WI38 (cell line): ENCODE measurements at regions not wholly inside any gene's neighbourhood (a gene's known extent, or its start where the extent isn't known, plus 50 kb on each side); places are given as distances from the start of the nearest gene placed in this dataset.
A peak's percentile ranks its signal among the peaks of the same experiment; 100 is the strongest.

ENCODE experiments used
- H3K4me3 ChIP-seq: 2 replicates; pipeline ENCODE4 v1.5.1; 2011; ENCODE audit warnings: low read depth, mild to moderate bottlenecking, control low read depth, low read length
- TF ChIP-seq, protein P1 (sequence below): IDR thresholded peaks from 2 replicates; pipeline ENCODE4 v1.5.1; 2012; ENCODE audit warnings: low read depth, mild to moderate bottlenecking, control low read depth, low read length

DNA sequence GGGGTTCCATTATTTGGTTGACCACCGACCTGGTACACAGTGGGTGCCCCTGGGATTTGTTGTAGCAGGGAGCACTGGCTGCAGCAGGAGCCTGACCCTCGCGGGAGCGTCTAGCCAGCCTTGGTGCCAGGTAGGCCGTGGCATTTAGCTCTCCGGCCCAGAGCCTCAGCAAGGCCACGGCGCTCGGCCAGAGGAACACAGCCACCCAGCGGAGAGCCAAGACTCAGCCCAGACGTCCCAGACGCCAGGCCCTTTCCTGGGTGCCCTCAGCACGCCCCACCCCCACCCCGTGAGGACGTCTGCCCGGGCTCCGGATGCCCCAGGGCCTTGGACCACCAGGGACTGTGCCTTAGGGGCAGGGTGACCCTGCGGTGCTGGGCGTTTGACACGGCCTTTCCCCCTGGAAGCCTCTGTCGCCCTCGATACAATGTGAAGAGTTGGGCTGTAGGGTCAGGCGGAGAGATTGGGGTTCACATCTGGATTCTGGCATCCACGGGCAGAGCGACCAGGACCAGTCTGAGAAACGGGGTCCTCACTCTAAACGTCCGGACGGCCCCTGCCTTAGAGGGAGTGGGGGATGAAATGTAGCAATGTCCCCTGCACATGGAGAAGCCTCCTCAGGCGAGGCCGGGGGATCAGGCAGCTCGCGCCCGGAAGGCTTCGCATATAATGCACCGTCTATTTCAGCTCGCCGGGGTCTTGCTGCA, 99.2 kb upstream of the FGF3 start:
- H3K4me3 ChIP-seq, result no peak overlapping the region
- TF ChIP-seq, protein P1, sequence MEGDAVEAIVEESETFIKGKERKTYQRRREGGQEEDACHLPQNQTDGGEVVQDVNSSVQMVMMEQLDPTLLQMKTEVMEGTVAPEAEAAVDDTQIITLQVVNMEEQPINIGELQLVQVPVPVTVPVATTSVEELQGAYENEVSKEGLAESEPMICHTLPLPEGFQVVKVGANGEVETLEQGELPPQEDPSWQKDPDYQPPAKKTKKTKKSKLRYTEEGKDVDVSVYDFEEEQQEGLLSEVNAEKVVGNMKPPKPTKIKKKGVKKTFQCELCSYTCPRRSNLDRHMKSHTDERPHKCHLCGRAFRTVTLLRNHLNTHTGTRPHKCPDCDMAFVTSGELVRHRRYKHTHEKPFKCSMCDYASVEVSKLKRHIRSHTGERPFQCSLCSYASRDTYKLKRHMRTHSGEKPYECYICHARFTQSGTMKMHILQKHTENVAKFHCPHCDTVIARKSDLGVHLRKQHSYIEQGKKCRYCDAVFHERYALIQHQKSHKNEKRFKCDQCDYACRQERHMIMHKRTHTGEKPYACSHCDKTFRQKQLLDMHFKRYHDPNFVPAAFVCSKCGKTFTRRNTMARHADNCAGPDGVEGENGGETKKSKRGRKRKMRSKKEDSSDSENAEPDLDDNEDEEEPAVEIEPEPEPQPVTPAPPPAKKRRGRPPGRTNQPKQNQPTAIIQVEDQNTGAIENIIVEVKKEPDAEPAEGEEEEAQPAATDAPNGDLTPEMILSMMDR, result no peak

DNA sequence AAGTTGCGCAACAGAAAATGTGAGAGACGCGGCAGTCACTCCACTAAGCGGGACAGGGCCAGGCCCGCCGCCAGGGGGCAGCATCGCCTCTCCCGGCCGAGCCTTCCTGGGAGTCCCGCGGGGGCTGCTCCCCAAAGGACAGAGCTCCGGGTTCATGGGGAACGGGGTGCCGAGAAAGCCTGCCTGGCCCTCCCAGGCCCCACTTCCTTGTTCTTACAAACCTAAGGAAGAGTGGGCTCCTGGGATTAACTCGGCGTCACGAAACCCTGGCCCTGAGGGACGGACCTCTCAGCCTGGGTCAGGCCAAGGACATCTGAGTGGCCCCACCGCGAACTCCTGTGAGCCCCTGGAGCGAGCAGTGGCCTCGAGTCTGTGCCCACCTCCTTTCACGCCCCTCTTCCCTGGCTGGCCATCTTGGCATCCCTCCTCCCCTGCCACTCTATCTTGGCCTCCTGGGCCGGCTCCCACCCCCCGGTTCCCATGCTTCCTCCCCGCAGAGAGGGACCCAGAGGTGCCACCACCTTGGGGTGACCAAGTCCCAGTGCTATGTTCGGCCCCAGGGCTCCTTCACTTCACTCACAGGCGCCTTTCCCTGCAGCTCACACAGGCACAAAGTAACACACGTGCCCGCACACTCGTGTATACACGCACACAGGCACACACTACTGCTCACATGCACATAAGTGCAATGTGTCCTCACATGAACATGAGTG, 99.9 kb upstream of the FGF3 start:
- H3K4me3 ChIP-seq, result no peak overlapping the region
- TF ChIP-seq, protein P1, result peak; percentile 89

DNA sequence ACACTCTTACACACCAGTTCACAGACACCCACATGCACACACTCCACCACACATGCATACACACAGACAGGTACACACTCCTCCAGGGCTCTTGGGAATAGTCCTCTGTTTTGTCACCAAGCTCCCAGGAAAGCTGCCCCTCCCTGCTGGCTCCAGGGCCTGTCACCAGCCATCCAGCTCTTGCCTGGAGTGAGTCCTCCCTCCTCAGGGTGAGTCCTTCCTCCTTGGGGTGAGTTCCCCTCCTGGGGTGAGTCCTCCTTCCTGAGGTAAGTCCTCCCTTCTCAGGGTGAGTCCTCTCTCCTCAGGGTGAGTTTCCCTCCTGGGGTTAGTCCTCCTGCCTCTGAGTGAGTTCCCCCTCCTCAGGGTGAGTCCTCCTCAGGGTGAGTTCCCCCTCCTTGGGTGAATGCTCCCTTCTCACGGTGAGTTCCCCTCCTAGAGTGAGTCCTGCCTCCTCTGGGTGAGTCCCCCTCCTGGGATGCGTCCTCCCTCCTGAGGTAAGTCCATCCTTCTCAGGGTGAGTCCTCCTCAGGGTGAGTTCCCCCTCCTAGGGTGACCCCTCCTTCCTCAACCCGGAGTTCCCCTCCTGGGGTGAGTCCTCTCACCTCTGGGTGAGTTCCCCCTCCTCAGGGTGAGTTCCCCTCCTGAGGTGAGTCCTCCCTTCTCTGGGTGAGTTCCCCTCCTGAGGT, 100.6 kb upstream of the FGF3 start:
- TF ChIP-seq, protein P1, result no peak
- H3K4me3 ChIP-seq, result no peak overlapping the region

DNA sequence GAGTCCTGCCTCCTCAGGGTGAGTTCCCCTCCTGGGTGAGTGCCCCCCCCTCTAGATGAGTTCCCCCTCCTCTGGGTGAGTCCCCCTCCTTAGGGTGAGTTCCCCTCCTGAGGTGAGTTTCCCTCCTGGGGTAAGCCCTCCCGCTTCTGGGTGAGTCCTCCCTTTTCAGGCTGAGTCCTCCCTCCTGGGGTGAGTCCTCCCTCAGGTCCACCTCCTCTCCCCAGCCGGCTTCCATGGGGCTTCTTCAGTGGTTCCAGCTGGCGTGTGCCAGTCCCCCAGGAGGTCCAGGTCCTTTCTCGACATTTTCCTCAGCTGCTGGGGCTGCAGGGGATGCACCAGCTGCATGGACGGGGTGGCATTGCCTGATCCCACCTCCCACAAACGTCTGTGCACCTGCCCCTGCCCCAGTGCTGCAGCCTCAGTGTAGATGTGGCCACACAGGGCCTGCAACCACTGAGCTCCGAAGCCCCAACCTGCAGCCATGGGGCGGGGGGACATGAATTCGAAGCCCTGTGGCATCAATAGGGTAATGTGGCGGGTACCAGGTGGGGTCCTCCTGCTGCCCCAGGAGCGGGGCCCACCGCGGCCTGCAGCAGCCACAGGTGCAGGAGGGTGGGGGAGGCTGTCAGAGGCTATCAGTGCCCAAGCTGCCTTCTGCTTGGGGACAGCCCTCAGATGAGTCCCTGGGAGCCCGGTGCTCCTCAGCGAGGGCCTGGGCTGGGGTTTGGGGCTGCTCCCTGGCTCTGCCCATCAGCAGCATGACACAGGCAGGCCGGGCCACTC, 101.3 kb upstream of the FGF3 start:
- TF ChIP-seq, protein P1, result no peak
- no peak overlapping the region for H3K4me3 ChIP-seq

DNA sequence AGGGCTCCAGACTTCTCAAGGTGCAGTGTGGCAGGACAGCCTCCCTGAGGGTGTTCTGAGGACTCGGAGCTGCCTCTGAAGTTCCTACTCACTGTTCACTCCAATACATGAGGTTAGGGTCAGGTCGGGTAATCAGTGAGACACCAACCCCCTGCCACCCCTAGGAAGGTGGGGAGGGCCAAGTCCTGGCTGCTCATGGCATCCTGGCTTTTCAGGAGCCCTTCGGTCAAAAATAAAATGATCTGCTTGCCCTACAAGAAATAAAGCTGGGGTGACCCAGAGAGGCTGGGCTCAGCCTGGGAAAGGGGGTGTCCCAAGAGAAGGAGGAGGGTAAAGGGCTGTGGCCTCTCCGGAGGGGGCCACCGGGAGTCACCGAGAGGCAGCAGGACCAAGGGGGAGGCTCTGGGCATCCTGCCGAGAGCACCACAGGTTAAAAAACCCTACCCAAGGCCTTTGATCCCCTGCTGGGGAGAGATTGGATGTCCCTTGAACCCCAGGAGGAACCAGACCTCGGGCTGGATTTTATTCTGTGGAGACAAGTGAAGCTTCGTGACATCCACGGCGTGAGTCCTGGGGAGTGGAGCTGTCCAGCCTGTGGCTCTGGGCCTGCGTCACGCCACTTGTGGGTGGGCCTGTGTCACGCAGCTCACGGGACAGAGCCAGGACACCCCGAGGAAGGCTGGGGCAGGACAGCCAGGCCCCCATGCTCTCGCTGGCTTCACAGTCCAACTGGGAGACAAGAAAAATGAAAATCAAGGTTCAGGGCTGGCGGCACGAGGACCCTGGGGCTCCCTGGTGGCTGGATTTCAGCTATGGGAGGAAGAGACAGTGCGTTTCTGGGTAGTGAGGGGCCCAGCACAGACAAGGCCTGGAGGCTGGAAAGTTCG, 102.2 kb upstream of the FGF3 start:
- no peak overlapping the region for H3K4me3 ChIP-seq
- TF ChIP-seq, protein P1, result no peak

DNA sequence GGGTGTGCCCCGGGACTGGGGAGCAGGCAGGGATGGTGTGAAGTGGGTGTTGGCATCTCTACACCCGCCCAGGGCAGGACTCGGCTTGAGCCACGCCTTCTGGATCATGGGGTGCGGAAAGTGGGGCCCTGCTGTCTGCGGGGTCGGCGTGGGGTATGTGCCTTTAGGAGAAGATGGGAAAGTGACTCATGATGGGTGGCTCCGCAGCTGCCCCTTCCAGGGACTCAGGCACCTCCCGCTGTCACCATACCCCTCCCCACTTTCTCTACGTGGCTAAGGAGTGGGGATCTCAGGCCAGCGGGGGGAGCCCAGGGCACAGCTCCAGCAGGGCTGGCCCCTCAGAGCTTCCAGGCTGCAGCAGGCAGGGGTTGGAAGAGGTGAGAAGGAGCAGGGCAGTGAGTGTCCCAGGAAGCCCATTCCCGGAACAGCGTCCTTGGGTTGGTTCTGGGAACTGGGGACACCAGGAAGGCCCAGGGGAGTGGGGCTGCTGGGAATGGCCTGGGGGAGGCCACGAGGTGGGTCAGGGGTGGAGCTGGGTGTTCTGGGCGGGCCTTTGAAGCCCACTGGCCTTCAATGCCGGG, 102.9 kb upstream of the FGF3 start:
- TF ChIP-seq, protein P1, result no peak
- no peak overlapping the region for H3K4me3 ChIP-seq
